ENCODE measurements at regions not wholly inside any gene's neighbourhood (a gene's known extent, or its start where the extent isn't known, plus 50 kb on each side); places are given as distances from the start of the nearest gene placed in this dataset.

- no peak for TF ChIP-seq CTCF (IDR thresholded peaks at IDR 0.05; ENCODE audit: low read length)
- no peak for TF ChIP-seq EZH2 (optimal IDR thresholded peaks at IDR 0.05; ENCODE audit: low read depth, low read length)
Measured at GRCh38 chr12:13713556-13714410, 267.6 kb downstream of the GRIN2B start.

Measured in MM.1S (cell line).